ENCODE measurements at regions not wholly inside any gene's neighbourhood (a gene's known extent, or its start where the extent isn't known, plus 50 kb on each side); places are given as distances from the start of the nearest gene placed in this dataset.

- TF ChIP-seq CTCF (IDR thresholded peaks at IDR 0.05) = no peak
- TF ChIP-seq EZH2 (IDR thresholded peaks at IDR 0.05) = no peak
Measured at GRCh38 chr4:104138116-104138515, 356.6 kb downstream of the CXXC4 start.

All from neural progenitor cell (in vitro differentiated cells).